Effector memory CD8-positive, alpha-beta T cell (primary cell): ENCODE measurements at regions not wholly inside any gene's neighbourhood (a gene's known extent, or its start where the extent isn't known, plus 50 kb on each side); places are given as distances from the start of the nearest gene placed in this dataset.
"Not testable (repeated sequence)": the region's sequence is repeated elsewhere in the genome, so short reads cannot be mapped to it uniquely, and the experiment has no call there.

Experiments used
- ATAC-seq: fragments of 150-1000 bp; cut with Tn5 transposase; replicated peaks from 2 replicates; pipeline ENCODE4 v1.10.0; 2021; ENCODE audit warnings: mild to moderate bottlenecking, moderate library complexity
- DNase-seq, 3 experiments: peaks; one replicate each; pipeline ENCODE4 v3.0.0; 2021
- H3K27ac Mint-ChIP-seq, 2 donors: one replicate each; pipeline ENCODE4 v1.8.0; 2022; ENCODE audit warnings: mild to moderate bottlenecking in 2 of 2, mixed read lengths in 2 of 2, moderate library complexity in 2 of 2
- H3K27me3 Mint-ChIP-seq, 2 donors: one replicate each; pipeline ENCODE4 v1.8.0; 2022; ENCODE audit warnings: mixed read lengths in 2 of 2
- H3K36me3 Mint-ChIP-seq: one replicate; pipeline ENCODE4 v1.8.0; 2022; ENCODE audit warnings: mild to moderate bottlenecking, moderate library complexity, mixed read lengths; ENCODE audit not compliant: insufficient read depth
- H3K4me1 Mint-ChIP-seq, 2 donors: one replicate each; pipeline ENCODE4 v1.8.0; 2022; ENCODE audit warnings: low read depth in 2 of 2, mixed read lengths in 2 of 2
- H3K4me3 Mint-ChIP-seq, 2 donors: one replicate each; pipeline ENCODE4 v1.8.0; 2022; ENCODE audit warnings: mild to moderate bottlenecking in 2 of 2, mixed read lengths in 2 of 2, moderate library complexity in 2 of 2
- H3K9me3 Mint-ChIP-seq, 2 donors: one replicate each; pipeline ENCODE4 v1.8.0; 2022; ENCODE audit warnings: mixed read lengths in 2 of 2

DNA sequence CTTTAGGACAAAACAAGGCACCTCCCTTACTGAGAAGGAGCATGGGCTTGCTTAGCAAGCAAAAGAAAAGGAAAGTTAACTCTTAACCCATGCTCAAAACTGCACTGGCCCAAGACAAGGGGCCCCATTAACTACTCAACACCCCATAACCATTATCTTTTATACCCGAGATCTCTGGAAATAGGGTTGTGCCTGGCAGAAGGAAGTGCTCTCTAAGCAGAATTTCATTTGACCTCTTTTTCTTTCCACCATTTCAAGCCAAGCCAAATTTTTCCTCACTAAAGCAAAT, 167.2 kb downstream of the RASEF start:
- H3K4me1 Mint-ChIP-seq = no peaks in the 10 kb centered on the region
- no peak overlapping the region for H3K4me3 Mint-ChIP-seq
- DNase-seq = no peak
- ATAC-seq = no peak
- H3K9me3 Mint-ChIP-seq = peaks cover 3 to 11% of the 10 kb centered on the region in 2 donors
- no peaks in the 10 kb centered on the region for H3K36me3 Mint-ChIP-seq
- no peaks in the 10 kb centered on the region for H3K27me3 Mint-ChIP-seq
- H3K27ac Mint-ChIP-seq = no peak overlapping the region

DNA sequence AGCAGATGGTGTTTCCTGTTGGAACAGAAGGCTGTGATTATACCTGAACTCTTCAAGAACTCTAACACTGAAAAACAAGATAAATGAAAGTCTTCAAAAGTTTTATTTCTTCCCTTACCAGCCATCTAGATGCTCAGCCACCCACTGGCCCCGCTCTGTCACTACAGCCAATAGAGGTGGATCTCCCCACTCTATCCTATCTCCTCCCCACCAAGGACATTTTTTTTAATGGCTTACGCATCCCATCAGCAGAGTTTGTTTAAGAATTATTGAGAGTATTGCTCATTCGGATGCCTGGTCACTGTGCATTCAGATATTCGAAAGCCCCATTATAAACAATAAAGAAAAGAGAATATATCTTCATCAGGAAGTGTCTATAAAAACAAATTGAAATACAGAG, 159.4 kb downstream of the RASEF start:
- Mint-ChIP-seq H3K4me3 (no peak overlapping the region), H3K27ac (no peak overlapping the region), H3K36me3 (no peaks in the 10 kb centered on the region), H3K27me3 (no peaks in the 10 kb centered on the region), H3K9me3 (peaks cover 0 to 7% of the 10 kb centered on the region in 2 donors), H3K4me1 (no peaks in the 10 kb centered on the region)
- ATAC-seq = no peak
- no peak for DNase-seq

DNA sequence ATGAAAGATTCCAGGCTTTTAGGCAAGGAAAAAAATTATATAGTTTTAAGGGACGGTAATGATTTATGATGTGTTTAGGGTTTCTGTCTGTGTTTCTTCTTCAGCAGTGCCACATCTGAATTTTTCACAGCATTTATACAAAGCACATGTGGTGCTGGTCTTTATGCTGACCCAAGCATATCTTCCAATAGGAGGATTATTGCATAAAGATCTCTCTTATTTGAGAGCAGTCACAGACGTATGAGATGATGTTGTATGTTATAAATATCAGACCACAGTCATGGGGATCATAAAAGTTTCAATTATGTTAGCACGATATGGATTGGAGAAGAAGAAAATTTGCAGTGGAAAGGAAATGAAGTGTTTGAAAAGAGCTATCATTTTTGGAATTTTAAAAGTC, 150.9 kb downstream of the RASEF start:
- no peak for ATAC-seq
- Mint-ChIP-seq H3K9me3 (peaks cover 8 to 9% of the 10 kb centered on the region in 2 donors), H3K27me3 (no peaks in the 10 kb centered on the region), H3K27ac (no peak overlapping the region), H3K4me3 (no peak overlapping the region), H3K36me3 (no peaks in the 10 kb centered on the region), H3K4me1 (no peaks in the 10 kb centered on the region)
- no peak for DNase-seq

DNA sequence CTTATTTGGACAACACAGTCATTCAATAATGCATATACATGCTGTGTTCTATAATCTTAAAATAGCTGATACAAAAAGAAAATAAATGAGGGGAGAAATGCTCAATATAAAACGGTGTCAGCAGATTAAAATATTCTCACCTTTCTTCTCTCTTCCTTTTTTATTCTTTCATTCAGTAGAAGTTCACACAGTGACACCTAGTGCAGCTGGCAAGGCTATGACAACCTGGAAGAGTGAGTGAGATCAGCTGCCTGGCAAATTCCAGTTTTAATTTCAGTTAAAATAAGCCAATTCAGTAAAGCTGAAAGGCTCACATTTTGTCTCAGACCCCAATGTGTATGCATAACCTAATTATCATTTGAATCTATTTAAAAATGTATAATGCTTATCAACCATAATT, 150.3 kb downstream of the RASEF start:
- H3K27me3 Mint-ChIP-seq = no peaks in the 10 kb centered on the region
- peaks cover 11% of the 10 kb centered on the region in 2 donors for H3K9me3 Mint-ChIP-seq
- H3K36me3 Mint-ChIP-seq = no peaks in the 10 kb centered on the region
- H3K4me1 Mint-ChIP-seq = no peaks in the 10 kb centered on the region
- no peak for ATAC-seq
- no peak for DNase-seq
- no peak overlapping the region for H3K4me3 Mint-ChIP-seq
- H3K27ac Mint-ChIP-seq = no peak overlapping the region

DNA sequence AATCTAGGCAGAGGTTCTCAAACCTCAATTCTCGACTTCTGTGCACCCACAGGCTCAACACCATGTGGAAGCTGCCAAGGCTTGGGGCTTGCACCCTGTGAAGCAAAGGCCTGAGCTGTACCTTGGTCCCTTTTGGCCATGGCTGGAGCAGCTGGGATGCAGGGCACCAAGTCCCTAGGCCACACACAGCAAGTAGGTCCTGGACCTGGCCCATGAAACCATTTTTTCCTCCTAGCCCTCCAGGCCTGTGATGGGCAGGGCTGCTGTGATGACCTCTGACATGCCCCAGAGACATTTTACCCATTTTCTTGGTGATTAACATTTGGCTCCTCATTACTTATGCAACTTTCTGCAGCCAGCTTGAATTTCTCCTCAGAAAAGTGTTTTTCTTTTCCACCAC, 146.7 kb downstream of the RASEF start:
- H3K4me1 Mint-ChIP-seq, H3K36me3 Mint-ChIP-seq, ATAC-seq, H3K27me3 Mint-ChIP-seq, DNase-seq, H3K4me3 Mint-ChIP-seq, H3K27ac Mint-ChIP-seq: not testable (repeated sequence)
- peaks cover 11 to 13% of the 10 kb centered on the region in 2 donors for H3K9me3 Mint-ChIP-seq

DNA sequence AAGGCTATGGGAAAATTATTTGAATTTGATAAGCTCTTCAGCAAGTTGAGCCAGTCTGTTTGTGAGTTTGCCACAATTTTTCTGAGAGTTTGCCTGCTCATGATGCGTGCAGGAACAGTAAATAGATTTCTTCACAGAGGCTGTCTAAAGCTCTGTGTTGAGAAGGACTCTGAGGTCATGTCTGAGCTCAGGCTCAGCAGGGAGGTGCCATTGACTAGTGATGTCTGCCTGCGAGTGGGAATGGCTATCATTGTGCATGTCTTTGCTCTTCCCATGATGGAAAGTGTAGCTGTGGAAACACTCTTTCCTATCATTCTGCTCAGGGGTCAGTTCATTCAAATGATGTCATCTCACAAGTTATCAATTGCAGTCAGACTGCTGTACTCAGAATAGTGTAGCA, 142.8 kb downstream of the RASEF start:
- Mint-ChIP-seq H3K4me3 (no peak overlapping the region), H3K27me3 (no peaks in the 10 kb centered on the region), H3K4me1 (no peaks in the 10 kb centered on the region), H3K27ac (no peak overlapping the region), H3K9me3 (peaks cover 17 to 22% of the 10 kb centered on the region in 2 donors), H3K36me3 (no peaks in the 10 kb centered on the region)
- DNase-seq = no peak
- no peak for ATAC-seq

DNA sequence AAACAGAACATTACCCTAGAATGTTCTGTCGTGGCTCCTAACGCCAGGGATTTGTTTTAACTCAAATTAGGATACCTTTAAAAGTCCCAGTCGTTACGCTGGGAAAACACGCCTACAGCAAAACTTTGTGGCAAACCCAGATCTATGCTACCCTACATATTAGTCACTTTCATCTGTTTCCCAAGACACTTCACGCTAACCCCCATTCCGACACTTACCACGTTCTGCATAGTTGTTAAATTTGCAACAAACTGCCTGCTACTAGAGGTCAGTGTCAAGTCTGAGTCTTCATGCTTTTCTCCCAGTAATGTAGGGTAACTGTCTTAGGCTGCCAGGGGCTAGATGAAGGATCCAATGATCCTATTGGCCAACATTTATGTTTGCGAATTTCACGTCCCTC, 140.3 kb downstream of the RASEF start:
- Mint-ChIP-seq H3K9me3 (peaks cover 9 to 11% of the 10 kb centered on the region in 2 donors), H3K27ac (no peak overlapping the region), H3K4me1 (no peaks in the 10 kb centered on the region), H3K27me3 (no peaks in the 10 kb centered on the region), H3K36me3 (no peaks in the 10 kb centered on the region), H3K4me3 (no peak overlapping the region)
- DNase-seq (no peak), ATAC-seq (no peak)

DNA sequence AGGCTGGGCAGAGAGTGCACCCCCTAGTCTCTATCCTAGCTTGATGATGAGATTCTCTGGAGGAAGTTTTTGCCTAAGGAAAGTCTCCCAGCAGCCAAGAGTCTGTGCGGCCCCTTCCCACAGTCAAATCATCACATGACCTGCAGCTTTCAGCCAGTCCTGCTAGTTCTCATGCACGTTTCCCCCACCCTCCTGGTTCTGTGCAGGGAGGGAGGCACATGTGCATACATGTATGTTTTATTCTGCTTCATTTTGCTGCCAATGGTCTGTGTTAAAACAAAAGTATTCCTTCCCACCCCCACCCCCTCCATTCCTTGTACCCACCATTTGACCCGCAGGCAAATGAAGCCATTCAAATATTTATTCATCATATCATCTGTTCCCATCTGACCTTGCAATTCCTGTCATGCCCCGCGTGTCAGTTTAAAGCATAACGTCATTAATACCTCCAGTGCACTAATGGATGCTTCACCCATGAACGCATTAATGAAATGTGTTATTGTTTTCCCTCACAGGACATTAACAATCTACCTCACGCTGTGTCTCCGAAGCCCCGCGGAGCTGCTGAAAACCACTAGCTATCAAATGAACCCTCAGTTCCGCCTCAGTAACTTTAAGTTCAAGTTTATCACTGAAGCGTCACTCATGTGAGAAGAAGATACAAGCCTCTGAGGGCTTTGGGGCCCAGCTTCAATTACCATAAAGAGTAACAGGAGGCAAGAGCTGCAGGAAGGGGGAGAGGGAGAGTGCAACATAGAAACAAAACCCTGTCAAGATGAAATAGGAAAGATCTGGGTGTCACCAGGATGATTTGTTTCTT, 139.6 kb downstream of the RASEF start:
- Mint-ChIP-seq H3K27ac (no peak overlapping the region), H3K4me1 (no peaks in the 10 kb centered on the region), H3K9me3 (peaks cover 10 to 11% of the 10 kb centered on the region in 2 donors), H3K27me3 (no peaks in the 10 kb centered on the region), H3K4me3 (no peak overlapping the region), H3K36me3 (no peaks in the 10 kb centered on the region)
- ATAC-seq (no peak), DNase-seq (no peak)

DNA sequence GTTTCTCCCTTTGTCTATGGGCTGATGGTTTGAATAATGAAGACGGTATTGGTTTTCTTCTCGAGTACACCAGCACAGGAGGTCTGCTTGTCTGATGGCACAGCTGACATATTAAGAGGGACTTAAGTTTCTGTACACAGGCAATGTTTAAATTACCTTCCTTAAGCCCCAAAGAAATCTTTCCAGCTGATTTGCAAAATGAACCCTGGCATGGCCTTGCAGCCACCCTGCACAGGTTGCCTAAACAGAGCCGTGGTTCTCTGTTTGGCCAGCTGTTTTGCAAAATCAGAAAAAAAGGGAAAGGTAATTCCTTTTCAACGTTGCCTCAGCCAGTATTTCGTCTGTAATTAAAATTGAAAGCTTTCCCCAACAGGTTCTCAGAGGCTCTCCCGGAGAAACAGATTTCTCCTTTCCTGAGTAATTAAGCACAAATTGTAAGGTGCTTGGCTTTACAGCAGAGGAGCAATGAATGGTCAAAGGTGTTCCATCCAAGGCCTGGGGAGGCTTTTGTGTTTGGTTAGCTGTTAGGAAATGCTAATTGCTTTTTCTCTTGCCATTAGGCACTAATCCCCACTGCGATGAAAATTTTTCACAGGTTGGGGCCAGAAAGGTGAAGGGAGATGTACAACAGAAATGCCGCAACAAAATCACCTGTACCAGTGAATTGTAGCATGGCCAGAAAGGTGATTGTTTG, 138.9 kb downstream of the RASEF start:
- H3K9me3 Mint-ChIP-seq = peaks cover 10 to 11% of the 10 kb centered on the region in 2 donors
- DNase-seq (no peak), ATAC-seq (no peak)
- no peaks in the 10 kb centered on the region for H3K4me1 Mint-ChIP-seq
- no peak overlapping the region for H3K27ac Mint-ChIP-seq
- no peak overlapping the region for H3K4me3 Mint-ChIP-seq
- H3K27me3 Mint-ChIP-seq = no peaks in the 10 kb centered on the region
- no peaks in the 10 kb centered on the region for H3K36me3 Mint-ChIP-seq
